HCT116 (cell line): ENCODE measurements at regions not wholly inside any gene's neighbourhood (a gene's known extent, or its start where the extent isn't known, plus 50 kb on each side); places are given as distances from the start of the nearest gene placed in this dataset.

Experiments
- ATAC-seq: fragments of 200-7000 bp; cut with Tn5 transposase; 2 replicates; pipeline ENCODE4 v1.9.1; 2020; ENCODE audit warnings: mild to moderate bottlenecking, moderate library complexity
- BruUV-seq: library from RNA; stranded (reverse); fragments of 400-500 nt; replicated peaks from 2 replicates; lab custom pipeline; 2021; lab: Mats Ljungman, UMichigan
- CTCF ChIA-PET: fragments of 300-600 bp; sonication (Branson Sonifier 250); formaldehyde crosslinking; loops from one replicate; lab custom pipeline; 2021; ENCODE audit warnings: antibody characterized with exemption; lab: Charles Lee
- POLR2A ChIA-PET: fragments of 300-600, 350-600 bp; sonication (Branson Sonifier 250); formaldehyde crosslinking; loops from one replicate; lab custom pipeline; 2021; ENCODE audit warnings: antibody characterized with exemption; lab: Charles Lee
- RAD21 ChIA-PET, 2 experiments: fragments of 300-600 bp; sonication (Branson Sonifier 250); formaldehyde crosslinking; loops; one replicate each; lab custom pipeline; 2023; ENCODE audit warnings: low total read pairs in 2 of 2; ENCODE audit not compliant: uncharacterized antibody in 2 of 2, unreplicated experiment in 2 of 2, low non-redundant PET in 1 of 2; lab: Charles Lee
- DNase-seq: peaks from one replicate; pipeline ENCODE4 v3.0.0-alpha.2; 2010; ENCODE audit warnings: low read depth, low spot score
- H2AFZ ChIP-seq: fragments of 200-600 bp; shearing (Covaris generic), sonication (generic); 2 replicates; pipeline ENCODE4 v1.6.1; 2017; ENCODE audit warnings: low read depth, mixed run types, mixed read lengths, antibody characterized with exemption, low read length; ENCODE audit not compliant: poor library complexity, severe bottlenecking
- H3K27ac ChIP-seq: 2 replicates; pipeline ENCODE4 v1.5.1; 2012; ENCODE audit warnings: low read depth, low read length
- H3K27me3 ChIP-seq: fragments of 200-600 bp; sonication (generic); 2 replicates; pipeline ENCODE4 v1.6.1; 2016; ENCODE audit warnings: mixed run types, low read length, mixed read lengths; ENCODE audit not compliant: insufficient read depth
- H3K36me3 ChIP-seq, 2 experiments: fragments of 200-500 bp in 1 of 2; fragments of 200-600 bp in 1 of 2; sonication (Bioruptor generic) in 1 of 2; sonication (generic) in 1 of 2; 2 replicates each; pipeline versions ENCODE4 v1.5.1 to v1.6.1; 2014 to 2016; ENCODE audit warnings: low read length in 2 of 2, inconsistent platforms in 1 of 2, mixed read lengths in 1 of 2, mixed run types in 1 of 2; ENCODE audit not compliant: insufficient read depth in 2 of 2, control insufficient read depth in 1 of 2
- H3K4me1 ChIP-seq, 2 experiments: fragments of 200-600 bp in 1 of 2; sonication (generic) in 1 of 2; 2 replicates each; pipeline versions ENCODE4 v1.5.1 to v1.6.1; 2012 to 2017; ENCODE audit warnings: low read length in 2 of 2, inconsistent platforms in 1 of 2, mild to moderate bottlenecking in 1 of 2, mixed read lengths in 1 of 2, mixed run types in 1 of 2, moderate library complexity in 1 of 2; ENCODE audit not compliant: insufficient read depth in 2 of 2, control insufficient read depth in 1 of 2
- H3K4me2 ChIP-seq: fragments of 200-600 bp; sonication (generic); 2 replicates; pipeline ENCODE4 v1.6.1; 2017; ENCODE audit warnings: mixed run types, low read length, mixed read lengths
- H3K4me3 ChIP-seq, 2 experiments: fragments of 200-600 bp in 1 of 2; sonication (generic) in 1 of 2; replicated peaks in 1 of 2; 2 replicates each; pipeline ENCODE4 v1.5.1; 2011 to 2016; ENCODE audit warnings: low read length in 2 of 2, control low read depth in 1 of 2, low read depth in 1 of 2, mild to moderate bottlenecking in 1 of 2, mixed read lengths in 1 of 2, mixed run types in 1 of 2
- H3K79me2 ChIP-seq: fragments of 200-600 bp; sonication (generic); 2 replicates; pipeline ENCODE4 v1.6.1; 2017; ENCODE audit warnings: mild to moderate bottlenecking, mixed run types, low read length, moderate library complexity, mixed read lengths; ENCODE audit not compliant: insufficient read depth
- H3K9ac ChIP-seq: fragments of 200-600 bp; sonication (generic); 2 replicates; pipeline ENCODE4 v1.6.1; 2016; ENCODE audit warnings: low read length, mixed read lengths
- H3K9me2 ChIP-seq: fragments of 200-600 bp; sonication (generic), shearing (Covaris generic); 2 replicates; pipeline ENCODE4 v1.6.1; 2017; ENCODE audit warnings: mixed run types, mild to moderate bottlenecking, moderate library complexity; ENCODE audit not compliant: insufficient read depth
- H3K9me3 ChIP-seq, 2 experiments: fragments of 200-500 bp in 1 of 2; fragments of 200-600 bp in 1 of 2; sonication (Bioruptor generic) in 1 of 2; sonication (generic) in 1 of 2; 2 replicates each; pipeline ENCODE4 v1.6.1; 2014 to 2017; ENCODE audit warnings: low read length in 2 of 2, mixed read lengths in 2 of 2, inconsistent platforms in 1 of 2, low read depth in 1 of 2, mild to moderate bottlenecking in 1 of 2, mixed run types in 1 of 2, moderate library complexity in 1 of 2; ENCODE audit not compliant: control insufficient read depth in 1 of 2, insufficient read depth in 1 of 2
- H4K20me1 ChIP-seq: fragments of 200-600 bp; sonication (generic), shearing (Covaris generic); 2 replicates; pipeline ENCODE4 v1.6.1; 2017; ENCODE audit warnings: mixed run types, mild to moderate bottlenecking, moderate library complexity; ENCODE audit not compliant: insufficient read depth
- CEBPB ChIP-seq: IDR thresholded peaks from 2 replicates; pipeline ENCODE4 v1.6.1; 2012; ENCODE audit warnings: low read depth
- EGR1 ChIP-seq: IDR thresholded peaks from 2 replicates; pipeline ENCODE4 v1.6.1; 2012; ENCODE audit warnings: low read depth
- ELF1 ChIP-seq: IDR thresholded peaks from 2 replicates; pipeline ENCODE4 v1.6.1; 2012; ENCODE audit warnings: low read depth, borderline replicate concordance
- EZH2 ChIP-seq: fragments of 200-600 bp; sonication (generic); IDR thresholded peaks from 2 replicates; pipeline ENCODE4 v1.6.1; 2017; ENCODE audit warnings: antibody characterized with exemption, mixed run types
- EZH2phosphoT487 ChIP-seq: fragments of 200-600 bp; IDR thresholded peaks from 2 replicates; pipeline ENCODE4 v1.6.1; 2018; ENCODE audit warnings: antibody characterized with exemption, borderline replicate concordance
- FOSL1 ChIP-seq: IDR thresholded peaks from 2 replicates; pipeline ENCODE4 v1.6.1; 2012; ENCODE audit warnings: low read depth
- POLR2A ChIP-seq: IDR thresholded peaks from 2 replicates; pipeline ENCODE4 v1.7.0; 2011; ENCODE audit warnings: borderline replicate concordance; ENCODE audit not compliant: insufficient read depth, insufficient read length; ENCODE audit errors: extremely low read depth
- POLR2AphosphoS5 ChIP-seq: IDR thresholded peaks from 2 replicates; pipeline ENCODE4 v1.6.1; 2011; ENCODE audit warnings: mild to moderate bottlenecking, low read depth, low read length, moderate library complexity
- RAD21 ChIP-seq: IDR thresholded peaks from 2 replicates; pipeline ENCODE4 v1.6.1; 2012; ENCODE audit warnings: low read depth, mild to moderate bottlenecking
- SRF ChIP-seq: IDR thresholded peaks from 2 replicates; pipeline ENCODE4 v1.6.1; 2012; ENCODE audit warnings: low read depth
- TCF7L2 ChIP-seq: IDR thresholded peaks from 2 replicates; pipeline ENCODE4 v1.7.0; 2011; ENCODE audit warnings: borderline replicate concordance, inconsistent platforms; ENCODE audit not compliant: insufficient read depth, insufficient read length; ENCODE audit errors: extremely low read depth
- YY1 ChIP-seq: IDR thresholded peaks from 2 replicates; pipeline ENCODE4 v1.6.1; 2011; ENCODE audit warnings: low read length, low read depth, moderate library complexity, mild to moderate bottlenecking; ENCODE audit not compliant: insufficient replicate concordance; ENCODE audit errors: extremely low read depth
- ZNF274 ChIP-seq: fragments of 200-500 bp; sonication (Bioruptor generic); IDR thresholded peaks from 2 replicates; pipeline ENCODE4 v1.6.1; 2014; ENCODE audit warnings: mild to moderate bottlenecking, low read depth, low read length, inconsistent platforms
- intact Hi-C: fragments of 100-400 bp; cut with micrococcal nuclease; formaldehyde crosslinking; loops from 2 replicates; pipeline ENCODE4 v1.10.0; 2022
- TF ChIP-seq, protein P1 (sequence below): IDR thresholded peaks from 2 replicates; pipeline ENCODE4 v1.6.1; 2011; ENCODE audit warnings: mild to moderate bottlenecking, low read length, moderate library complexity; ENCODE audit not compliant: insufficient replicate concordance; ENCODE audit errors: extremely low read depth
- TF ChIP-seq, protein P2 (sequence below), 3 experiments: fragments of 200-600 bp in 1 of 3; sonication (generic) in 1 of 3; IDR thresholded peaks in 2 of 3; conservative IDR thresholded peaks in 1 of 3; 2 replicates each; pipeline ENCODE4 v1.5.1; 2012 to 2017; ENCODE audit warnings: low read depth in 2 of 3, low read length in 2 of 3, antibody characterized with exemption in 1 of 3, borderline replicate concordance in 1 of 3, control low read depth in 1 of 3, mild to moderate bottlenecking in 1 of 3, mixed read lengths in 1 of 3, mixed run types in 1 of 3, moderate library complexity in 1 of 3; ENCODE audit not compliant: insufficient read depth in 1 of 3
- TF ChIP-seq, protein P3 (sequence below): IDR thresholded peaks from 2 replicates; pipeline ENCODE4 v1.6.1; 2012

DNA sequence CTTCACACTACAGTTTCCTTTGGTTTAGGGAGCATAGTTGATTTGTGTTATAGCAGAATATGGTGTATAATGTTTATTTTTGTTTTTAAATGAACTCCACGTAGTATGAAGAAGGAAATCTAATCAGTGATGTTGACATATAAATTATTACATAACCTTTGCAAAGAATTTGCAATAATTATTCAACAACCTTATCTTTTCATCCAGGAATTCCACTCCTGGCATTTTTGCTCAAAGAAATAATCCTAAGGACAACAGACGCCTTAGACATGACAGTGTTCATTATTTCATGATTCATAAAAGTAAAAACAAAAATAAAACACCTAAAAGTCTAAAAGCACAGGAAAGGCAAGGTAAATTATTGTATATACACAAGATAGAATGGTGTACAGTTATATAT is 229.2 kb downstream of the EPM2A start:
- ChIA-PET POLR2A (no interaction called here), CTCF (no interaction called here), RAD21 (no interaction called here)
- Histone ChIP-seq H3K27me3 (no peaks in the 10 kb centered on the region), H2AFZ (no peak overlapping the region), H3K9me2 (no peaks in the 10 kb centered on the region), H3K4me3 (no peak overlapping the region), H3K79me2 (no peaks in the 10 kb centered on the region), H3K4me2 (no peak overlapping the region), H3K4me1 (no peaks in the 10 kb centered on the region), H3K9me3 (peaks cover 0 to 6% of the 10 kb centered on the region in 2 experiments; a peak in 2 of 4 replicates), H3K27ac (no peak overlapping the region), H3K36me3 (no peaks in the 10 kb centered on the region), H4K20me1 (no peaks in the 10 kb centered on the region), H3K9ac (no peak overlapping the region)
- no TSS peak for BruUV-seq
- no peak for DNase-seq
- TF ChIP-seq ZNF274 (no peak), EGR1 (no peak), YY1 (no peak), EZH2phosphoT487 (no peak), SRF (no peak), POLR2AphosphoS5 (no peak), TCF7L2 (no peak), EZH2 (no peak), CEBPB (no peak), FOSL1 (no peak), RAD21 (no peak), POLR2A (no peak), ELF1 (no peak)
- TF ChIP-seq, protein P1, sequence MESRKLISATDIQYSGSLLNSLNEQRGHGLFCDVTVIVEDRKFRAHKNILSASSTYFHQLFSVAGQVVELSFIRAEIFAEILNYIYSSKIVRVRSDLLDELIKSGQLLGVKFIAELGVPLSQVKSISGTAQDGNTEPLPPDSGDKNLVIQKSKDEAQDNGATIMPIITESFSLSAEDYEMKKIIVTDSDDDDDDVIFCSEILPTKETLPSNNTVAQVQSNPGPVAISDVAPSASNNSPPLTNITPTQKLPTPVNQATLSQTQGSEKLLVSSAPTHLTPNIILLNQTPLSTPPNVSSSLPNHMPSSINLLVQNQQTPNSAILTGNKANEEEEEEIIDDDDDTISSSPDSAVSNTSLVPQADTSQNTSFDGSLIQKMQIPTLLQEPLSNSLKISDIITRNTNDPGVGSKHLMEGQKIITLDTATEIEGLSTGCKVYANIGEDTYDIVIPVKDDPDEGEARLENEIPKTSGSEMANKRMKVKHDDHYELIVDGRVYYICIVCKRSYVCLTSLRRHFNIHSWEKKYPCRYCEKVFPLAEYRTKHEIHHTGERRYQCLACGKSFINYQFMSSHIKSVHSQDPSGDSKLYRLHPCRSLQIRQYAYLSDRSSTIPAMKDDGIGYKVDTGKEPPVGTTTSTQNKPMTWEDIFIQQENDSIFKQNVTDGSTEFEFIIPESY, result no peak
- TF ChIP-seq, protein P2, sequence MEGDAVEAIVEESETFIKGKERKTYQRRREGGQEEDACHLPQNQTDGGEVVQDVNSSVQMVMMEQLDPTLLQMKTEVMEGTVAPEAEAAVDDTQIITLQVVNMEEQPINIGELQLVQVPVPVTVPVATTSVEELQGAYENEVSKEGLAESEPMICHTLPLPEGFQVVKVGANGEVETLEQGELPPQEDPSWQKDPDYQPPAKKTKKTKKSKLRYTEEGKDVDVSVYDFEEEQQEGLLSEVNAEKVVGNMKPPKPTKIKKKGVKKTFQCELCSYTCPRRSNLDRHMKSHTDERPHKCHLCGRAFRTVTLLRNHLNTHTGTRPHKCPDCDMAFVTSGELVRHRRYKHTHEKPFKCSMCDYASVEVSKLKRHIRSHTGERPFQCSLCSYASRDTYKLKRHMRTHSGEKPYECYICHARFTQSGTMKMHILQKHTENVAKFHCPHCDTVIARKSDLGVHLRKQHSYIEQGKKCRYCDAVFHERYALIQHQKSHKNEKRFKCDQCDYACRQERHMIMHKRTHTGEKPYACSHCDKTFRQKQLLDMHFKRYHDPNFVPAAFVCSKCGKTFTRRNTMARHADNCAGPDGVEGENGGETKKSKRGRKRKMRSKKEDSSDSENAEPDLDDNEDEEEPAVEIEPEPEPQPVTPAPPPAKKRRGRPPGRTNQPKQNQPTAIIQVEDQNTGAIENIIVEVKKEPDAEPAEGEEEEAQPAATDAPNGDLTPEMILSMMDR (IDR thresholded peaks at IDR 0.05 in 2 of 3, conservative IDR thresholded peaks at IDR 0.05 in 1 of 3; ENCODE audit: borderline replicate concordance in 1 of 3, insufficient read depth in 1 of 3, low read depth in 2 of 3, low read length in 2 of 3), result no peak
- TF ChIP-seq, protein P3, sequence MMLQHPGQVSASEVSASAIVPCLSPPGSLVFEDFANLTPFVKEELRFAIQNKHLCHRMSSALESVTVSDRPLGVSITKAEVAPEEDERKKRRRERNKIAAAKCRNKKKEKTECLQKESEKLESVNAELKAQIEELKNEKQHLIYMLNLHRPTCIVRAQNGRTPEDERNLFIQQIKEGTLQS, result no peak
- intact Hi-C loops, result no loop called here
- ATAC-seq, result no peak
